ENCODE measurements at regions not wholly inside any gene's neighbourhood (a gene's known extent, or its start where the extent isn't known, plus 50 kb on each side); places are given as distances from the start of the nearest gene placed in this dataset.
"Not testable (repeated sequence)": the region's sequence is repeated elsewhere in the genome, so short reads cannot be mapped to it uniquely, and the experiment has no call there.

DNA sequence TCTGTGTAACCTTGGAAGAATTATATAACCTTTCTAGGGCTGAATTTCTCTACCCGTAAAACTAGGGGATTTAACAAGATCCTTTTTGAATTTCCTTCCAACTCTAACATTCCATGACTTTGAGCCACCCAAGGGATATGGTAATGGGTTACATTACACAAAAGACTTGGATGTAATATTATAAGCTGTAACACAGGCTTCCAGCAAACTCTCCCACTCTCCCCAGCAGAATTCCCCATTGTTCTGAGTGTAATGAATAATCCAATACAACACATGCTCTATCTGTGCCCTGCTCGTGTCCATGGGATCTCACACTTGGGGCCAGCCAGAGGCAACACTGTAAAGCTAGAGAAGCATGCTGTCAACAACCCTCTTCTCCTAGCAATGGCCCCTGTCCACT, 790.6 kb upstream of the AUTS2 start:
- DNase-seq = no peak

- peak; percentile 70 for DNase-seq
Observed at GRCh38 chr7:68813551-68814080, 784.7 kb upstream of the AUTS2 start.

GRCh38 chr7:68816491-68816890, 781.8 kb upstream of the AUTS2 start:
- no peak for DNase-seq

- DNase-seq = no peak
Observed at GRCh38 chr7:68820321-68820720, 778.0 kb upstream of the AUTS2 start.

- no peak for DNase-seq
Observed at GRCh38 chr7:68821846-68822245, 776.4 kb upstream of the AUTS2 start.

- no peak for DNase-seq
Observed at GRCh38 chr7:68823996-68824780, 774.1 kb upstream of the AUTS2 start.

DNA sequence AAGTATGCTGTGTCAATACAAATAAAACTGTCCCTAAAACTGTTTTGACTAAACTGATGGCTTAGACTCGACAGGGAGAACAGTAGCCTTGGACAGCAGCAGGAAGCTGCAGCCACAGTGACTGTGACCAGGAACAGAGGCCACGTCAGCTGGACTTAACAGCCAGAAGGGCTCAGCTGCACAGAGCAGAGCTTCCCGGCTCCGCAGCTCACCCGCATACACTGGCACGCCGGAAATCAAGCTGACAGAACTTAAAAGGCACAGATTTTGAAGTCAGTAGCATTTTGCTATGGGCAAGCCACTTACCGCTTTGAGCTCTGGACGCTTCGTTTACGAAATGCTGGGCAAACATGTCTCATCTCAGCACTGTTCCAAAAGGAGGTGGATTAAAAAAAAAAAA, 769.7 kb upstream of the AUTS2 start:
- no peak for DNase-seq

GRCh38 chr7:68833422-68833821, 764.9 kb upstream of the AUTS2 start:
- DNase-seq = no peak

GRCh38 chr7:68839014-68839413, 759.3 kb upstream of the AUTS2 start:
- no peak for DNase-seq

GRCh38 chr7:68840991-68841390, 757.3 kb upstream of the AUTS2 start:
- DNase-seq = no peak

GRCh38 chr7:68843985-68844384, 754.3 kb upstream of the AUTS2 start:
- not testable (repeated sequence) for DNase-seq

DNA sequence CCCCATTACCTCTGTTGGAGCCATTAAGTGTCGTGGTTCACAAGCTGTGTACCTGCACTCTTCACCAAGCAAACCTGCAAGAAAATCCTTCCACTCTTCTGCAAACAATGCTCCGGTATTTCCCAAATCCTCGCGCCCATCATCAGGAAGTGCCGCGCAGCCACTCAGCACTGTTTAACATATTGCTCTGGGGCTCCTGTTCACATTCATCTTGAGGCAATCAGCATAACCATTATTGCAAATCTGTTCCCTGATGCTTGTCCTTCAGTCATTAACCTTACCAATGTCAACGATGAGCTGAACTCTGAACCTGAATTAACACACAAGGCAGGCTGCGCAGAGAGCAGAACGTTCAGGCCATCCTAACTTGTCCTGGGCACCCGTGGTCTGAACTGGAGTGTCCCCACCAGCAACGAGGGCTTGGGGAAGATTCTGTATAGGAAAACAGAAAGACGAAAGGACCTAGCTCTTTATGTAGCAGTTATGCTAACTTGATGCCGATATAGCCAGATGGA, 751.4 kb upstream of the AUTS2 start:
- no peak for DNase-seq

DNA sequence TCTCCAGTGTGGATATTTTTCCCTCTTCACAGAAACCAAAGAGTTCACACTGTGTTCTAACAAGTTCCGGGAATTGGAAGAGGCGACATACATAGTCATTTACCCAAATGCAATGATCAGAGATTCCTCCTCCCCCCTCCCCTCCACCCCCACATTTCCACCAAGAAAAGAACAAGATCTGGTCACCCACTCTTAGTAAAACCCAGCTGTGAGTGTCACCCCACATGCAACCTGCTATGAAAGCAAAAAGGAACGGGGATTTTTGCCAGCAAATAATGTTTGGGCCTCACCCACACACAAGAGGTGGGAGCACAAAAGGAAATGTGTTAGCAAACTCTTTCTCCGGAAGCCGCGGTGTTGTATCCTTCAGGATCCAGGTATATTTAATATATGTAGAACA, 745.0 kb upstream of the AUTS2 start:
- no peak for DNase-seq

- DNase-seq = peak; percentile 80
Observed at GRCh38 chr7:68857571-68857970, 740.7 kb upstream of the AUTS2 start.

GRCh38 chr7:68858497-68858896, 739.8 kb upstream of the AUTS2 start:
- DNase-seq = no peak

DNA sequence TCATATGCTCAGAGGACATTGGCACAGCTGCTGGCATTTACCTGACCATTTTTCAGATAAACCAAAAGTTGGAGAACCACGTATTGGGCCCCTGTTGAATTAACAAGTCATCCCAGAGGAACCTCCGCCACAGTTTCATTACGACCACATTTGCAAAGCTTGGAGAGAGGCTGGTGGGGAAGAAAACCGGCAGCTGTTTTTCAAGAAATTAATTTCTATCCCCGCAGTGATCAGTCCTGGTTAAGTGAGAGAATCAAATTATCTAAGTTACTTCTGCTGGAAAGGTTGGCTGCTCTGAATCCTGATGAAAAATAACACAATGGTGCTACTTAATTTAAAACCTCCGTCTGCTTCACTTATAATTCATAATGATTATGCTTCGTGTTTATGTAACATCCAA, 737.1 kb upstream of the AUTS2 start:
- DNase-seq = no peak

DNA sequence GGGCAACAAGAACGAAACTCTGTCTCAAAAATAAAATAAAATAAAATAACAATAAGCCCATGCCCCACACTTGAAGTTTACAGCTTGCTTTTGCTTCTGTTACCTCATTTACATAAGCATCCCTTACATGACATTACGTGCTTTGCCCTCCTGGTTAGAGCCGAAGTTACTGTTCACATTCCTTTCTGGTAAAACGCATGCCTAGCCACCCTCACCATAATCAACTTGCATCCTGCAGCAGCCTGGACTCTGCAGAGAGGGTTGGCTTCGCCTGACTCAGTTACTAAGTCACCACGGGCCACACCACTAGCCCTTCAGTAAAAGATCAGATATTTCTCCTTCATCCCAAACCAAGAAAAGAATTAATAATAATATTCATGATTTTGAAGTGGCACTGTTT, 736.0 kb upstream of the AUTS2 start:
- DNase-seq = no peak

DNA sequence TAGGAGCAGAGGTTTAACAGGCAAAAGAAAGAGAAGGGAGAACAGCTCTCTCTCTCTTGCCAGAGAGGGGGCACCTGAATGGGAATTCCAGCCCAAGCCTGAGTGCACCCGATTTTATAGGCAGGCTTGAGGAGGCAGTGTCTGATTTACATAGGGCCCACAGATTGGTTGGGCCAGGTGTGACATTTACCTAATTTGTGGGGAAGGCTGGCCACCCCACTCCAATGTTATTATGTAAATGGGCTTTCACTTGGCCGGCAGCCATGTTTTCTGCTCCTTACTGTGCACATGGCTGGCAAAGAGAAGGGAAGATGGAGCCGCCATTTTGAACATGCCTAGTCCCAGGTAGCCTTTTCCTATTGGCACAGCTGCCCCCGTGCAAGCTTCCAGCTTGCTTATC, 735.5 kb upstream of the AUTS2 start:
- peak; percentile 58 for DNase-seq

DNA sequence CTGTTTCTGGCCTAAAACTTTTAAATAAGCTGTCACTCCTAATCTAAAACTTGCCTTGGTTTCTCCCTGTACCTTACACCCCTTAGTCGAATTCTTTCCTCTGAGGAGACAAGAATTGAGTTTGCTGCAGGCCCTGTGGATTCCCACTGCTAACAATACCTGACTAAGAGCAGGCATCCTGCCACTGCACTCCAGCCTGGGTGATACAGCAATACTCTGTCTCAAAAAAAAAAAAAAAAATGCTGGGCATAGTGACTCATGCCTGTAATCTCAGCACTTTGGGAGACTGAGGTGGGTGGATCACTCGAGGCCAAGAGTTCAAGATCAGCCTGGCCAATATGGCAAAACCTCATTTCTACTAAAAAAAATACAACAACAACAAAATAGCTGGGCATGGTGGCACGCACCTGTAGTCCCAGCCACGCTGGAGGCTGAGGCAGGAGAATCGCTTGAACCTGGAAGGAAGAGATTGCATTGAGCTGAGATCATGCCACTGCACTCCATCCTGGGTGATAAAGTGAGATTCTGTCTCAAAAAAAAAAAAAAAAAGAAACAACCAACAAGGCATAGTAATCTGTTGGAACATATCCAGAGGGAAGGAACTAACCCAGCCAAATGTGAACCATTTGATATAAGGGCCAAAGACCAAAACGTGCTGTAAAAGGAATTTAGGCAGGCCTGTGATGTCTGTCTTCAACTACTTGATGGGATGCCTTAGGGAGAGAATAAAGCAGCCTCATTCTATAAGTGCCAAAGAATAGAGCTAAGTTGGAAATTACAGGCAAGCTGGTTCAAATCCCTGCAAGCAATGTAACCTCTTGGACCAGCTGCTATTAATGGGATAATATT, 732.7 kb upstream of the AUTS2 start:
- peak; percentile 8 for DNase-seq

GRCh38 chr7:68866200-68866570, 732.1 kb upstream of the AUTS2 start:
- no peak for DNase-seq

DNA sequence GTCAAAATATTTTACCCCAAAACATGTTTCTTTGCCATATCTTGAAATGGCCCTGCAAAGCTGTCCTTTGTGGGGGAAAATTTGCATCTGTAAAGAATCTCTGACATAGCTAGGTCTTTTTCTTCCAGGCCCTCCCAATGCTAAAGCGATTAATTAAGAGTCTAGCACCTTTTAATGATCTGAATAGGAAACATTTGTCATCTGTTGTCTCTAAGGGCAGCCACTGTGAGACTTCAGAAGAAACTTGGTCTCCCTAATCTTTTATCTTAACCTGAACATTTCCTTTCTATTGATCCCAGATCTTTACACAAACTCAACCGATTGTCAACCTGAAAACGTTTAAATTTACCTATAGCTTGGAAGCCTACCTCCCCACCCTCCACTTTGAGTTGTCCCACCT, 731.6 kb upstream of the AUTS2 start:
- DNase-seq = not testable (repeated sequence)

DNA sequence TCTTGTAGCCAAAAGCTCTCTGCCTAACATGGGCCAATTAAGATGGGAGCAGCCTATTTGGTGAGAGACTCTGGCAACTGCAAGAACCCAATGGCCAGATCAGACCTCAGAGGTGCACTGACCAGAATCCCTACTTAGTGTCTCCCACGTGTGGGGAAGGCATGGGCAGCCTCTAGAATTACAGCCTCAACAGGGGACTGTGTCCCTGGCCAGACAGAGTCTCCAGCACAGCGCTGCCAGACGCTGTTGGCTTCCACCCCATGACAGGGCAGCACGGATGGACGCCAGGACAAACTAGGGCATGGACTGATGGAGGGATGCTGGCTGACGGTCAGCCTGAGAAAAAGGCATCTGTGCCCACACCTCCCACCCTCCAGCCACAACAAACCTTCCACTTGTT, 729.3 kb upstream of the AUTS2 start:
- no peak for DNase-seq

DNA sequence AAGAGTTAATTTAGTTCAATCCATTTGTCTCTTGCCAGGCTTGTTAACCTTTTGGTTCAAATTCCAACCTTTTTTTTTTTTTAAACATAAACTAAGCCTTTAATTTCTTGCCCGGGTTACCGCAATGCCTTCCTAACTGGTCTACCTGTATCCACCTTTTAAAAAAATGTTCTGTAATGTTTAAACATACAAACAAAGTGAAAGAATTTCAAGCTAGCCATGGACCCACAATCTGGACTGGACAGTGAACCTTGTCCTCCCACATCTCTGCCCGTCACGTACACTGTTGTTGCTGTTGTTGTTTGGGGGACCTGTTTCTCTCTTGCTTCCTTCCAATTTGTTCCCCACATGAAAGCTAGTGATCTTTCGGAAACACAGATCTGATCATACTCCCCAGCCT, 724.7 kb upstream of the AUTS2 start:
- no peak for DNase-seq

GRCh38 chr7:68875857-68876256, 722.4 kb upstream of the AUTS2 start:
- DNase-seq = no peak
